WTC11 (cell line): ENCODE measurements at regions not wholly inside any gene's neighbourhood (a gene's known extent, or its start where the extent isn't known, plus 50 kb on each side); places are given as distances from the start of the nearest gene placed in this dataset.

Experiments used
- ATAC-seq: fragments of 200-7000 bp; cut with Tn5 transposase; 2 replicates; pipeline ENCODE4 v1.10.0; 2021; ENCODE audit warnings: mild to moderate bottlenecking, moderate library complexity
- CTCF ChIA-PET: fragments of 300-600 bp; sonication (Branson Sonifier 250); formaldehyde crosslinking; loops from one replicate; lab custom pipeline; 2021; ENCODE audit warnings: antibody characterized with exemption; lab: Charles Lee
- POLR2A ChIA-PET: fragments of 350-600 bp; sonication (Branson Sonifier 250); formaldehyde crosslinking; loops from one replicate; lab custom pipeline; 2021; ENCODE audit warnings: antibody characterized with exemption; lab: Charles Lee
- DNase-seq: peaks from one replicate; pipeline ENCODE4 v3.0.0; 2021; ENCODE audit warnings: low spot score
- H3K27ac Mint-ChIP-seq: 2 replicates; pipeline ENCODE4 v1.8.0; 2021; ENCODE audit warnings: mixed read lengths
- H3K27me3 Mint-ChIP-seq: 2 replicates; pipeline ENCODE4 v1.8.0; 2021; ENCODE audit warnings: low read depth, mild to moderate bottlenecking, moderate library complexity, mixed read lengths
- H3K36me3 Mint-ChIP-seq: 2 replicates; pipeline ENCODE4 v1.8.0; 2021; ENCODE audit warnings: mixed read lengths
- H3K4me1 Mint-ChIP-seq: 2 replicates; pipeline ENCODE4 v1.8.0; 2022; ENCODE audit warnings: mixed read lengths
- H3K4me3 Mint-ChIP-seq: 2 replicates; pipeline ENCODE4 v1.8.0; 2021; ENCODE audit warnings: mild to moderate bottlenecking, moderate library complexity, mixed read lengths
- H3K9me3 Mint-ChIP-seq: 2 replicates; pipeline ENCODE4 v1.8.0; 2021; ENCODE audit warnings: mixed read lengths
- ATF1 ChIP-seq: sonication (generic); formaldehyde crosslinking; IDR thresholded peaks from 2 replicates; pipeline ENCODE4 v1.8.1; 2023; ENCODE audit warnings: mild to moderate bottlenecking, moderate library complexity, missing genetic modification reagents
- ATF2 ChIP-seq: sonication (generic); formaldehyde crosslinking; IDR thresholded peaks from 2 replicates; pipeline ENCODE4 v1.8.1; 2022; ENCODE audit warnings: low read depth, missing genetic modification reagents, borderline replicate concordance
- CBFB ChIP-seq: sonication (generic); formaldehyde crosslinking; IDR thresholded peaks from 2 replicates; pipeline ENCODE4 v1.8.1; 2022; ENCODE audit warnings: mild to moderate bottlenecking, low read depth, missing genetic modification reagents
- CREM ChIP-seq: sonication (generic); formaldehyde crosslinking; IDR thresholded peaks from 2 replicates; pipeline ENCODE4 v1.8.1; 2022; ENCODE audit warnings: mild to moderate bottlenecking, missing genetic modification reagents, moderate library complexity
- CTCF ChIP-seq: fragments of 200-600 bp; IDR thresholded peaks from 2 replicates; pipeline ENCODE4 v1.8.0; 2022; ENCODE audit warnings: antibody characterized with exemption
- E2F4 ChIP-seq: sonication (generic); formaldehyde crosslinking; IDR thresholded peaks from 2 replicates; pipeline ENCODE4 v1.8.1; 2022; ENCODE audit warnings: low read depth, mild to moderate bottlenecking, moderate library complexity, missing genetic modification reagents, borderline replicate concordance
- FOXP1 ChIP-seq: sonication (generic); formaldehyde crosslinking; IDR thresholded peaks from 2 replicates; pipeline ENCODE4 v1.8.0; 2022; ENCODE audit warnings: missing genetic modification reagents, mild to moderate bottlenecking, moderate library complexity, borderline replicate concordance
- FOXP4 ChIP-seq: sonication (generic); formaldehyde crosslinking; IDR thresholded peaks from 2 replicates; pipeline ENCODE4 v1.8.0; 2022; ENCODE audit warnings: mild to moderate bottlenecking, missing genetic modification reagents
- GRHL2 ChIP-seq: fragments of 250-450 bp; sonication (Bioruptor Pico); IDR thresholded peaks from 2 replicates; pipeline ENCODE4 v1.8.0; 2022; ENCODE audit warnings: mild to moderate bottlenecking, moderate library complexity; ENCODE audit not compliant: insufficient replicate concordance, severe bottlenecking
- JUN ChIP-seq: sonication (generic); formaldehyde crosslinking; IDR thresholded peaks from 2 replicates; pipeline ENCODE4 v1.8.0; 2023; ENCODE audit warnings: mild to moderate bottlenecking, missing genetic modification reagents
- MAX ChIP-seq: sonication (generic); formaldehyde crosslinking; IDR thresholded peaks from 2 replicates; pipeline ENCODE4 v1.8.0; 2022; ENCODE audit warnings: mild to moderate bottlenecking, missing genetic modification reagents
- MYBL2 ChIP-seq: sonication (generic); formaldehyde crosslinking; IDR thresholded peaks from 2 replicates; pipeline ENCODE4 v1.8.1; 2023; ENCODE audit warnings: mild to moderate bottlenecking, moderate library complexity, missing genetic modification reagents
- NR1H2 ChIP-seq: sonication (generic); formaldehyde crosslinking; IDR thresholded peaks from 2 replicates; pipeline ENCODE4 v1.9.0; 2021; ENCODE audit warnings: mild to moderate bottlenecking, moderate library complexity, missing genetic modification reagents
- NR2C2 ChIP-seq: sonication (generic); formaldehyde crosslinking; IDR thresholded peaks from 2 replicates; pipeline ENCODE4 v1.8.0; 2022; ENCODE audit warnings: mild to moderate bottlenecking, missing genetic modification reagents
- NR3C1 ChIP-seq: sonication (generic); formaldehyde crosslinking; conservative IDR thresholded peaks from 2 replicates; pipeline ENCODE4 v1.8.1; 2023; ENCODE audit warnings: low read depth, mild to moderate bottlenecking, missing genetic modification reagents
- TP53 ChIP-seq: sonication (generic); formaldehyde crosslinking; IDR thresholded peaks from 2 replicates; pipeline ENCODE4 v1.8.1; 2023; ENCODE audit warnings: mild to moderate bottlenecking, missing genetic modification reagents
- USF2 ChIP-seq: sonication (generic); formaldehyde crosslinking; IDR thresholded peaks from 2 replicates; pipeline ENCODE4 v1.8.1; 2023; ENCODE audit warnings: mild to moderate bottlenecking, missing genetic modification reagents, moderate library complexity
- ZMAT4 ChIP-seq: fragments of 250-450 bp; sonication (Bioruptor Pico); IDR thresholded peaks from 2 replicates; pipeline ENCODE4 v1.9.0; 2021; ENCODE audit warnings: mild to moderate bottlenecking
- ZNF138 ChIP-seq: sonication (generic); formaldehyde crosslinking; conservative IDR thresholded peaks from 2 replicates; pipeline ENCODE4 v1.8.1; 2022; ENCODE audit warnings: mild to moderate bottlenecking, moderate library complexity, missing genetic modification reagents
- ZNF281 ChIP-seq: sonication (generic); formaldehyde crosslinking; IDR thresholded peaks from 2 replicates; pipeline ENCODE4 v1.8.0; 2023; ENCODE audit warnings: mild to moderate bottlenecking, missing genetic modification reagents

GRCh38 chr12:86697916-86698640, 441.9 kb upstream of the MGAT4C start:
- TF ChIP-seq ATF2 (no peak), GRHL2 (CRISPR knock-in tag) (no peak), MYBL2 (CRISPR knock-in tag) (no peak)
- Mint-ChIP-seq H3K9me3 (no peaks in the 10 kb centered on the region; the same call in 1 of the 2 replicates), H3K36me3 (no peaks in the 10 kb centered on the region), H3K27ac (no peak overlapping the region), H3K4me3 (no peak overlapping the region), H3K4me1 (no peaks in the 10 kb centered on the region), H3K27me3 (no peaks in the 10 kb centered on the region)
- POLR2A ChIA-PET = no interaction called here
- CTCF ChIA-PET = no interaction called here
- DNase-seq (no peak), ATAC-seq (no peak)

GRCh38 chr12:86683568-86684304, 427.5 kb upstream of the MGAT4C start:
- Mint-ChIP-seq H3K4me1 (peaks cover 5% of the 10 kb centered on the region), H3K27ac (no peak overlapping the region; the same call in 1 of the 2 replicates), H3K36me3 (peaks cover 6% of the 10 kb centered on the region), H3K9me3 (peaks cover 42% of the 10 kb centered on the region), H3K27me3 (no peaks in the 10 kb centered on the region), H3K4me3 (no peak overlapping the region)
- no peak for DNase-seq
- POLR2A ChIA-PET = no interaction called here
- 0 out of 2 replicates have a peak, but pooled peaks have one; percentile 34 for ATAC-seq
- CTCF ChIA-PET = no interaction called here
- TF ChIP-seq JUN = no peak
- TF ChIP-seq ZNF281 (CRISPR knock-in tag) = no peak
- TF ChIP-seq CBFB (CRISPR knock-in tag) = no peak
- TF ChIP-seq MAX (CRISPR knock-in tag) = no peak
- no peak for TF ChIP-seq FOXP1
- no peak for TF ChIP-seq NR1H2 (CRISPR knock-in tag)
- no peak for TF ChIP-seq E2F4
- TF ChIP-seq FOXP4 = no peak
- no peak for TF ChIP-seq GRHL2 (CRISPR knock-in tag)

GRCh38 chr12:86681060-86681459, 424.9 kb upstream of the MGAT4C start:
- POLR2A ChIA-PET = no interaction called here
- H3K9me3 Mint-ChIP-seq = peaks cover 17% of the 10 kb centered on the region
- CTCF ChIA-PET = no interaction called here
- H3K4me3 Mint-ChIP-seq = no peak overlapping the region
- H3K27ac Mint-ChIP-seq = no peak overlapping the region
- no peak for DNase-seq
- H3K36me3 Mint-ChIP-seq = no peaks in the 10 kb centered on the region
- no peak for ATAC-seq
- H3K4me1 Mint-ChIP-seq = peaks cover 6% of the 10 kb centered on the region
- H3K27me3 Mint-ChIP-seq = no peaks in the 10 kb centered on the region
- no peak for TF ChIP-seq NR2C2 (CRISPR knock-in tag)
- no peak for TF ChIP-seq ZNF138 (CRISPR knock-in tag)
- TF ChIP-seq TP53 (CRISPR knock-in tag) = no peak
- no peak for TF ChIP-seq CREM (CRISPR knock-in tag)
- no peak for TF ChIP-seq NR3C1 (CRISPR knock-in tag)
- no peak for TF ChIP-seq ZMAT4
- no peak for TF ChIP-seq USF2 (CRISPR knock-in tag)
- TF ChIP-seq CTCF = no peak
- no peak for TF ChIP-seq NR1H2 (CRISPR knock-in tag)
- no peak for TF ChIP-seq ATF1 (CRISPR knock-in tag)
